Endothelial cell of umbilical vein (primary cell): ENCODE measurements at regions not wholly inside any gene's neighbourhood (a gene's known extent, or its start where the extent isn't known, plus 50 kb on each side); places are given as distances from the start of the nearest gene placed in this dataset.

Source experiments
- EZH2 ChIP-seq: IDR thresholded peaks from 2 replicates; pipeline ENCODE4 v1.6.1; 2012; ENCODE audit warnings: borderline replicate concordance, low read depth, mild to moderate bottlenecking, moderate library complexity, low read length, inconsistent platforms; ENCODE audit not compliant: severe bottlenecking
- FOS ChIP-seq: IDR thresholded peaks from 2 replicates; pipeline ENCODE4 v1.6.1; 2011; ENCODE audit warnings: mild to moderate bottlenecking, low read length, moderate library complexity, borderline replicate concordance; ENCODE audit not compliant: insufficient read depth
- GATA2 ChIP-seq: IDR thresholded peaks from 2 replicates; pipeline ENCODE4 v1.7.0; 2011; ENCODE audit warnings: low read depth, mild to moderate bottlenecking, moderate library complexity, mixed read lengths, low read length; ENCODE audit not compliant: insufficient read length, insufficient read depth
- POLR2A ChIP-seq: IDR thresholded peaks from 2 replicates; pipeline ENCODE4 v1.6.1; 2012; ENCODE audit warnings: low read depth, mild to moderate bottlenecking, control low read depth, low read length
- POLR2AphosphoS5 ChIP-seq: IDR thresholded peaks from 2 replicates; pipeline ENCODE4 v1.6.1; 2012; ENCODE audit warnings: low read depth, mild to moderate bottlenecking, control low read depth, low read length, moderate library complexity; ENCODE audit not compliant: insufficient read depth
- TF ChIP-seq, protein P1 (sequence below), 2 donors: IDR thresholded peaks; 1 replicate in 1 of 2; 2 replicates in 1 of 2; pipeline ENCODE4 v1.5.1; 2011; ENCODE audit warnings: low read length in 2 of 2, mild to moderate bottlenecking in 2 of 2, moderate library complexity in 2 of 2, control low read depth in 1 of 2, inconsistent platforms in 1 of 2, low read depth in 1 of 2; ENCODE audit not compliant: insufficient read depth in 1 of 2; ENCODE audit errors: extremely low read depth in 1 of 2
- TF ChIP-seq, protein P2 (sequence below): IDR thresholded peaks from 2 replicates; pipeline ENCODE4 v1.6.1; 2011; ENCODE audit not compliant: insufficient read depth, insufficient read length

DNA sequence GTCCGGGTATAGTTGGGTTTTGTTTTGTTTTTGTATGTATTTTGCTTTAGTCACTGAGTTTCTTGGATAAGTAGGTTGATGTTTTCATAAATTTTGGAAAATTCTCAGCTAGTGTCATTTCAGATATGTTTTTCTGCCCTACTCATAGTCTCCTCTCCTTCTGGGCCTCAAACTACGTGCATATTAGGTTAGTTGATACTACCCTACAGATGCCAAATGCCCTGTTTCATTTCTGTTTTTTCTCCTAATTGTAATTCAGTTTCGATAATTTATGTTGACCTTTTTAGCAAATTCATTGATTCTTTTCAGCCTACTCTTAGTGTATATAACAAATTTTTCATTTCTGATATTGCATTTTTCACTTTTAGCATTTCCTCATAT, 268.6 kb upstream of the RGS18 start:
- no peak for TF ChIP-seq POLR2A
- TF ChIP-seq EZH2: no peak
- TF ChIP-seq, protein P1, sequence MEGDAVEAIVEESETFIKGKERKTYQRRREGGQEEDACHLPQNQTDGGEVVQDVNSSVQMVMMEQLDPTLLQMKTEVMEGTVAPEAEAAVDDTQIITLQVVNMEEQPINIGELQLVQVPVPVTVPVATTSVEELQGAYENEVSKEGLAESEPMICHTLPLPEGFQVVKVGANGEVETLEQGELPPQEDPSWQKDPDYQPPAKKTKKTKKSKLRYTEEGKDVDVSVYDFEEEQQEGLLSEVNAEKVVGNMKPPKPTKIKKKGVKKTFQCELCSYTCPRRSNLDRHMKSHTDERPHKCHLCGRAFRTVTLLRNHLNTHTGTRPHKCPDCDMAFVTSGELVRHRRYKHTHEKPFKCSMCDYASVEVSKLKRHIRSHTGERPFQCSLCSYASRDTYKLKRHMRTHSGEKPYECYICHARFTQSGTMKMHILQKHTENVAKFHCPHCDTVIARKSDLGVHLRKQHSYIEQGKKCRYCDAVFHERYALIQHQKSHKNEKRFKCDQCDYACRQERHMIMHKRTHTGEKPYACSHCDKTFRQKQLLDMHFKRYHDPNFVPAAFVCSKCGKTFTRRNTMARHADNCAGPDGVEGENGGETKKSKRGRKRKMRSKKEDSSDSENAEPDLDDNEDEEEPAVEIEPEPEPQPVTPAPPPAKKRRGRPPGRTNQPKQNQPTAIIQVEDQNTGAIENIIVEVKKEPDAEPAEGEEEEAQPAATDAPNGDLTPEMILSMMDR (IDR thresholded peaks at IDR 0.05; ENCODE audit: extremely low read depth in 1 of 2, insufficient read depth in 1 of 2, low read depth in 1 of 2, low read length in 2 of 2): no peak
- TF ChIP-seq, protein P2, sequence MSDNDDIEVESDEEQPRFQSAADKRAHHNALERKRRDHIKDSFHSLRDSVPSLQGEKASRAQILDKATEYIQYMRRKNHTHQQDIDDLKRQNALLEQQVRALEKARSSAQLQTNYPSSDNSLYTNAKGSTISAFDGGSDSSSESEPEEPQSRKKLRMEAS: no peak
- TF ChIP-seq POLR2AphosphoS5: no peak
- no peak for TF ChIP-seq FOS
- TF ChIP-seq GATA2: no peak
